CD4-positive, alpha-beta T cell treated with Interleukin-1 beta for 1 hour (primary cell): ENCODE measurements at regions not wholly inside any gene's neighbourhood (a gene's known extent, or its start where the extent isn't known, plus 50 kb on each side); places are given as distances from the start of the nearest gene placed in this dataset.
A peak's percentile ranks its signal among the peaks of the same experiment; 100 is the strongest.
"Not testable (repeated sequence)": the region's sequence is repeated elsewhere in the genome, so short reads cannot be mapped to it uniquely, and the experiment has no call there.

Source experiments
- DNase-seq, 2 donors: peaks; one replicate each; pipeline ENCODE4 v3.0.0-alpha.2; 2020 to 2022

- not testable (repeated sequence) for DNase-seq
Observed at GRCh38 chr2:240243049-240243448, 102.6 kb upstream of the OTOS start.

GRCh38 chr2:240244543-240244942 is 104.1 kb upstream of the OTOS start:
- DNase-seq = no peak

- DNase-seq = no peak
Observed at GRCh38 chr2:240245184-240245583, 104.7 kb upstream of the OTOS start.

- DNase-seq = no peak
Observed at GRCh38 chr2:240245706-240246105, 105.2 kb upstream of the OTOS start.

GRCh38 chr2:240246173-240246820 is 105.8 kb upstream of the OTOS start:
- DNase-seq = no peak

- no peak for DNase-seq
Observed at GRCh38 chr2:240247241-240247867, 106.9 kb upstream of the OTOS start.

GRCh38 chr2:240247868-240248720 is 107.6 kb upstream of the OTOS start:
- no peak for DNase-seq

GRCh38 chr2:240248721-240249422 is 108.4 kb upstream of the OTOS start:
- DNase-seq = no peak

GRCh38 chr2:240249423-240250149 is 109.1 kb upstream of the OTOS start:
- no peak for DNase-seq

- DNase-seq = no peak
Observed at GRCh38 chr2:240250150-240250984, 109.9 kb upstream of the OTOS start.

- peak in 1 of 2 donors; percentile 27 for DNase-seq
Observed at GRCh38 chr2:240250985-240251847, 110.8 kb upstream of the OTOS start.

- no peak for DNase-seq
Observed at GRCh38 chr2:240251848-240252190, 111.4 kb upstream of the OTOS start.

GRCh38 chr2:240252191-240252871 is 111.9 kb upstream of the OTOS start:
- DNase-seq = no peak

GRCh38 chr2:240252872-240253511 is 112.5 kb upstream of the OTOS start:
- no peak for DNase-seq

GRCh38 chr2:240253583-240254145 is 113.2 kb upstream of the OTOS start:
- DNase-seq = no peak

GRCh38 chr2:240254337-240255164 is 114.1 kb upstream of the OTOS start:
- DNase-seq = no peak

GRCh38 chr2:240255165-240255491 is 114.7 kb upstream of the OTOS start:
- DNase-seq = no peak
